Adrenal gland (tissue), 9 donors: ENCODE measurements at regions not wholly inside any gene's neighbourhood (a gene's known extent, or its start where the extent isn't known, plus 50 kb on each side); places are given as distances from the start of the nearest gene placed in this dataset.

Experiments used
- DNase-seq, 7 donors: peaks; one replicate each; pipeline ENCODE4 v3.0.0-alpha.2; 2019 to 2020
- H3K27ac ChIP-seq, 5 donors: fragments of 200-600 bp; sonication (generic) in 4 of 5; 1 replicate in 3 of 5; 2 replicates in 2 of 5; pipeline versions ENCODE4 v1.5.1 to v1.8.0; 2016 to 2020; ENCODE audit warnings: mild to moderate bottlenecking in 1 of 5
- H3K27me3 ChIP-seq: fragments of 200-600 bp; 2 replicates; pipeline ENCODE4 v1.8.0; 2021
- H3K36me3 ChIP-seq, 2 donors: fragments of 200-600 bp; replicated peaks in 1 of 2; 1 replicate in 1 of 2; 2 replicates in 1 of 2; pipeline versions ENCODE4 v1.5.1 to v1.8.0; 2018 to 2022
- H3K4me1 ChIP-seq, 2 donors: fragments of 200-600 bp; replicated peaks in 1 of 2; 1 replicate in 1 of 2; 2 replicates in 1 of 2; pipeline versions ENCODE4 v1.5.1 to v1.8.0; 2018 to 2021
- H3K4me3 ChIP-seq, 4 donors: fragments of 200-600 bp; sonication (generic) in 3 of 4; one replicate each; pipeline ENCODE4 v1.5.1; 2016 to 2018
- H3K9me3 ChIP-seq, 3 donors: fragments of 200-600 bp; sonication (generic) in 1 of 3; replicated peaks in 1 of 3; 1 replicate in 2 of 3; 2 replicates in 1 of 3; pipeline versions ENCODE4 v1.5.1 to v1.8.0; 2016 to 2021
- POLR2A ChIP-seq, 2 donors: fragments of 450-650 bp; IDR thresholded peaks; one replicate each; pipeline ENCODE4 v1.6.1; 2017; ENCODE audit warnings: antibody characterized with exemption in 2 of 2, mild to moderate bottlenecking in 2 of 2, moderate library complexity in 1 of 2
- WGBS, 4 donors: extraction: QIAGEN DNeasy Blood & Tissue Kit in 2 of 4; methylation state at CpG; one replicate each; pipeline versions ENCODE4 v1.1.5 to v1.1.7; 2013 to 2017; 5-methylcytosine and 5-hydroxymethylcytosine counted together
- intact Hi-C, 2 donors: fragments of 100-400 bp; cut with DNase I; formaldehyde crosslinking; loops; one replicate each; pipeline versions ENCODE4 v1.14.1 to v1.15.0; 2022 to 2023
- TF ChIP-seq, protein P1 (sequence below), 6 experiments: fragments of 450-650 bp in 4 of 6; fragments of 200-600 bp in 2 of 6; sonication (generic) in 1 of 6; IDR thresholded peaks; 1 replicate in 5 of 6; 2 replicates in 1 of 6; pipeline versions ENCODE4 v1.5.1 to v1.8.0; 2016 to 2021; ENCODE audit warnings: antibody characterized with exemption in 6 of 6, mild to moderate bottlenecking in 2 of 6, moderate library complexity in 1 of 6
- donor health status: healthy with polysubstance abuse.
- donor health status: Bipolar disorder and iron deficiency.
- donor health status: DM: yes; HTN: yes; CAD: no.
- donor health status: DM: no; HTN: no; CAD: no.
- donor health status: DM: no; HTN: no; CAD: no.

DNA sequence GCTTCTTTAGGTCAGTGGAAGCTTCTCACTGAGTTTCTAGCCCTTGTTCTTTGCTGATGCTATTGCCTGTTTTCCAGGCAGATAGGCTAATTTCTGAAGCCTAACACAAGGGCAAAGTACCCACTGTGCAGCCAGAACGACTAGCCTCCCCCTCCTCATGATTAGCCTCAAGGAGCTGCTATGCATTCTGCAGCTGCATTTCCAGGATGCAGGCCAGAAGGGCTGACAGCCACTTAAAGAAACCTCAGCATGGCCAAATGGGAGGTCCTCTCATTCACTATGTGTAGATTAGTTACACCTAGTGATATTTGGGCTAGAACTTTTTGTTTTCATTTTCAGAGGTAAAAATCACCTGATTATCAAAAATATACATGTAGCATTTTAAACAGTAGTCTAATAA is 216.0 kb downstream of the RAD51AP2 start:
- DNase-seq, result no peak
- Histone ChIP-seq H3K4me3 (no peak overlapping the region), H3K27me3 (no peaks in the 10 kb centered on the region), H3K36me3 (no peaks in the 10 kb centered on the region), H3K9me3 (no peaks in the 10 kb centered on the region), H3K27ac (no peak overlapping the region), H3K4me1 (no peaks in the 10 kb centered on the region)
- TF ChIP-seq POLR2A (IDR thresholded peaks at IDR 0.05), result no peak
- TF ChIP-seq, protein P1, sequence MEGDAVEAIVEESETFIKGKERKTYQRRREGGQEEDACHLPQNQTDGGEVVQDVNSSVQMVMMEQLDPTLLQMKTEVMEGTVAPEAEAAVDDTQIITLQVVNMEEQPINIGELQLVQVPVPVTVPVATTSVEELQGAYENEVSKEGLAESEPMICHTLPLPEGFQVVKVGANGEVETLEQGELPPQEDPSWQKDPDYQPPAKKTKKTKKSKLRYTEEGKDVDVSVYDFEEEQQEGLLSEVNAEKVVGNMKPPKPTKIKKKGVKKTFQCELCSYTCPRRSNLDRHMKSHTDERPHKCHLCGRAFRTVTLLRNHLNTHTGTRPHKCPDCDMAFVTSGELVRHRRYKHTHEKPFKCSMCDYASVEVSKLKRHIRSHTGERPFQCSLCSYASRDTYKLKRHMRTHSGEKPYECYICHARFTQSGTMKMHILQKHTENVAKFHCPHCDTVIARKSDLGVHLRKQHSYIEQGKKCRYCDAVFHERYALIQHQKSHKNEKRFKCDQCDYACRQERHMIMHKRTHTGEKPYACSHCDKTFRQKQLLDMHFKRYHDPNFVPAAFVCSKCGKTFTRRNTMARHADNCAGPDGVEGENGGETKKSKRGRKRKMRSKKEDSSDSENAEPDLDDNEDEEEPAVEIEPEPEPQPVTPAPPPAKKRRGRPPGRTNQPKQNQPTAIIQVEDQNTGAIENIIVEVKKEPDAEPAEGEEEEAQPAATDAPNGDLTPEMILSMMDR (IDR thresholded peaks at IDR 0.05), result no peak
- intact Hi-C loops, result no loop called here
- WGBS, 4 donors, result 0 to 15% (median 3%) methylated on average over 1 of the region's 1 CpG

DNA sequence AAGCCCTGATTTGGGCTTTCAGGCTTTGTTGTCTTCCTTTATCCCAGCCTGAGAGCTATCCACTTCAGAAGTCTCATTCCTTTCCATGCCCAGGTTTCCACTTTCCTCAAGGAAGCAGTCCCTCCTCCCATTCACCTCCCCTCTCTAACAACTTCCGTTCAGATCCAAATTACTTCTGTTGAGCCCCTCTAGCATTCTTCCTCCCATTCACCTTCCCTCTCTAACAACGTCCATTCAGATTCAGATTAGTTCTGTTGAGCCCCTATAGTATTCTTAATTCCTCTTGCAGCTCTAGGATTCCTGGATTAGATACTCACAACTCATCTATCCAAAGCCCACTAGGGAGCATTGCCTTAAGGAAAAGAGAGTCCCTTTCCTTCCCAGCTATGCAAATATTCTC is 216.8 kb downstream of the RAD51AP2 start:
- no peak overlapping the region for H3K4me3 ChIP-seq
- H3K36me3 ChIP-seq, result no peaks in the 10 kb centered on the region
- intact Hi-C loops, result no loop called here
- no peaks in the 10 kb centered on the region for H3K9me3 ChIP-seq
- no peak for TF ChIP-seq POLR2A (IDR thresholded peaks at IDR 0.05)
- TF ChIP-seq, protein P1 (IDR thresholded peaks at IDR 0.05), result no peak
- WGBS, 4 donors, result 75 to 84% (median 78%) methylated on average over 2 of the region's 2 CpGs
- H3K27ac ChIP-seq, result no peak overlapping the region
- DNase-seq, result no peak
- no peaks in the 10 kb centered on the region for H3K27me3 ChIP-seq
- H3K4me1 ChIP-seq, result no peaks in the 10 kb centered on the region

DNA sequence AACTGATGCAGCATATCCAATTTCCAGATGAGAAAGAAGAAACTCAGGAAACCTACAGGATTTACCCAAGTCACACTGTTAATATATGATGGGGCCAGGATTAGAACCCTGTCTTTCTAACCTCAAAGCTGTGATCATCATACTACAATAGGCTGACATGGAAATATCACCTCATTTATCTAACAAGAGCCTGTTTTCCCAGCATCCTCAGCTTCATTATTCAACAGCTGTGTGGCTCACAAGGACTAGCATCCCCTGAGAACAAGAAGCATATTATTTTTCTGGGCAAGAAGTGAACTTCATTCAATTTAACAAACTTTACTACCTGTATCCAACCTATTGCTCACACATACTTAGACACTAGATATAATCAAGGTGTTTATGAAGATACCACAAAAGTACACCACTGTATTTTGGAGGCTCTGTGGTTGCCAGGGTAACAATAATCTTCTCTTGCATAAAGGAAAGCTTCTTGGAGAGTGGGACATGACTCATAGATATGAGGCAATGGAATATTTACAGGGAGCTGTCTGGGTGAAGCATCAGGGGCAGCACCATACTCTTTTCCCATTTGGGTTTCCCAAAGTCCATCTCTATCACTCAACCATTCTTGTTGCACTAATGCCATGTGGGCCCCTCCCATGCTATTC is 218.2 kb downstream of the RAD51AP2 start:
- TF ChIP-seq POLR2A (IDR thresholded peaks at IDR 0.05), result no peak
- TF ChIP-seq, protein P1 (IDR thresholded peaks at IDR 0.05), result no peak
- Histone ChIP-seq H3K9me3 (no peaks in the 10 kb centered on the region), H3K4me3 (no peak overlapping the region), H3K27ac (no peak overlapping the region), H3K36me3 (no peaks in the 10 kb centered on the region), H3K27me3 (no peaks in the 10 kb centered on the region), H3K4me1 (no peaks in the 10 kb centered on the region)
- DNase-seq, result no peak
- intact Hi-C loops, result no loop called here

DNA sequence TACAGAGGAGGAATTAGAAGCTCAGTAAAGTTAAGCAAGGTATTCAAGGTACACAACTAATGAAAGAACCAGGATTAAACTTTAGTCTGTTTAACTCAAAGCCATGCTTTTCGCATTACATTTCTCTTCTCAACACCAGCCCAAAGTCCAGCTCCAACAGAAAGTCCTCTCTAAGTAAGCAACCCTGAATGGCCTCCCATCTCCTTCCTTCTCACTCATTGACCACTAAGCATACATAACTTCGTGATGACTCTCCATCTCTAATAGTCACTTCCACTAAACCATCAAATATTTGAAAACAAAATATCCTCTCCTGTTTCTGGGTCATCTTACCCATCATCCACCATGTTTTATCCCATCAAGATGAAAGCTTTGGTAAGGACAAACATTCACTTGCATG is 219.8 kb downstream of the RAD51AP2 start:
- H3K27me3 ChIP-seq, result no peaks in the 10 kb centered on the region
- TF ChIP-seq, protein P1 (IDR thresholded peaks at IDR 0.05), result no peak
- TF ChIP-seq POLR2A (IDR thresholded peaks at IDR 0.05), result no peak
- intact Hi-C loops, result no loop called here
- DNase-seq, result no peak
- WGBS, 4 donors, result 83 to 89% (median 84%) methylated on average over 2 of the region's 2 CpGs
- H3K27ac ChIP-seq, result no peak overlapping the region
- H3K9me3 ChIP-seq, result no peaks in the 10 kb centered on the region
- no peak overlapping the region for H3K4me3 ChIP-seq
- H3K36me3 ChIP-seq, result no peaks in the 10 kb centered on the region
- H3K4me1 ChIP-seq, result no peaks in the 10 kb centered on the region
